Fibroblast of the conjunctiva (primary cell): ENCODE measurements at regions not wholly inside any gene's neighbourhood (a gene's known extent, or its start where the extent isn't known, plus 50 kb on each side); places are given as distances from the start of the nearest gene placed in this dataset.

Source experiments
- DNase-seq: peaks from one replicate; pipeline ENCODE4 v3.0.0-alpha.2; 2010; ENCODE audit warnings: low read depth

- no peak for DNase-seq
Measured at GRCh38 chr2:120898961-120899750, 163.5 kb downstream of the GLI2 start.

DNA sequence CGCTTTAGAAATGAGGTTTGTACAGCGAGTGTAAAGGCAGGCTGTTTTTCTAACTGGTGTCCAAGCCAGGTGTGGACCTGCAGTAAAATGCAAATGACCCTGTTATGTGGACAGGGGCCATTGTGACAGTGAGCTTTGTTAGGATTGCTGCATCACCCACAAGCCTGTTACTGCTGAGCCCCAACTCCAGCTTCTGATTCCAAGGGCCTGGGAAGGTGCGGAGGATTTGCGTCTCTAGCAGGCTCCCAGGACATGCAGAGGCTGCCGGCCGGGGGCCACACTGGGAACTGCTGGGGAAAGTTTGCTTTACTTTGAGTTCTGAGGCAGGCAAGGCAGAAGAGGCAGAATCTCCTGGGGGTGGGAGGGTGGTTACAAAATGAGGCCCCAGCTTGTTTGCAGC is 164.1 kb downstream of the GLI2 start:
- no peak for DNase-seq

GRCh38 chr2:120901201-120901600 is 165.5 kb downstream of the GLI2 start:
- no peak for DNase-seq

- DNase-seq, result no peak
Measured at GRCh38 chr2:120902592-120902991, 166.9 kb downstream of the GLI2 start.

DNA sequence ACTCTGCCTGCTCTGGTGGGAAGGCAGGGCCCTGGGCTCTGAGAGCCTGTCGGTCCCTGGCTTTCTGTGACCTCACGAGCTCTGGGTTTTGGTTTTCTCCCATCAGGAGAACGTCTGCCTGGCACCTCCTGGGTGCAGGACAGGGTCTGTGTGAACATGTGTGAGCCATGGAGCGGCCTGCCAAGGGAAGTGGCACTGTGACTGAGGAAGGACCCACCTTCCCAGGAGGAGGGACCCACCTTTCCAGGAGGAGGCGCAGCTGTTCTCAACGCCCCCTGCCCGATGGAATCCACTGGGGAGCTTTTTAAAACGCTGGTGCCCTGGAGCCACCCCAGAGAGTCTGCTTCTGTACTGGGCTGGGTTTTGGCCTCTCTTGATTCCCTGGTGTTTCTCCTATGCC is 168.7 kb downstream of the GLI2 start:
- no peak for DNase-seq

GRCh38 chr2:120904830-120905234 is 169.2 kb downstream of the GLI2 start:
- DNase-seq, result no peak

DNA sequence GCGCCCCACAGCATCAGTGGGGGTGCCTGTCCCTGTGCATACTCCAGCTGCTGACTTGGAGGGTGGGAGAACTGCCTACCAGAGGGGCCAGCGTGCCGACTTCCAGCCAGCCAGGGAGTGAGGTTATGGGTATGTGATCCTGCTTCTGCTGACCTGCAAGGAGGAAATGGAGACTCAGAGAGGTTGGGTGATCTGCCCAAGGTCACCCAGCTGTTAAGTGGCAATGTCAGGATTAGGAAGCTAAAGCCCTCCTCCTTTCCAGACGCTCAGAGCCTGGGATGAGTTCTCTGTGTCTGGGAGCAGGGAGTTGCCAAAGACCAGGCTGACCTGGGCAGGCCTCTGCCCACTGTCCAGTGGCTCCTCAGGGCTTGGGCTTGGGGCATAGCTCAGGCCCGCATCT is 169.6 kb downstream of the GLI2 start:
- no peak for DNase-seq

DNA sequence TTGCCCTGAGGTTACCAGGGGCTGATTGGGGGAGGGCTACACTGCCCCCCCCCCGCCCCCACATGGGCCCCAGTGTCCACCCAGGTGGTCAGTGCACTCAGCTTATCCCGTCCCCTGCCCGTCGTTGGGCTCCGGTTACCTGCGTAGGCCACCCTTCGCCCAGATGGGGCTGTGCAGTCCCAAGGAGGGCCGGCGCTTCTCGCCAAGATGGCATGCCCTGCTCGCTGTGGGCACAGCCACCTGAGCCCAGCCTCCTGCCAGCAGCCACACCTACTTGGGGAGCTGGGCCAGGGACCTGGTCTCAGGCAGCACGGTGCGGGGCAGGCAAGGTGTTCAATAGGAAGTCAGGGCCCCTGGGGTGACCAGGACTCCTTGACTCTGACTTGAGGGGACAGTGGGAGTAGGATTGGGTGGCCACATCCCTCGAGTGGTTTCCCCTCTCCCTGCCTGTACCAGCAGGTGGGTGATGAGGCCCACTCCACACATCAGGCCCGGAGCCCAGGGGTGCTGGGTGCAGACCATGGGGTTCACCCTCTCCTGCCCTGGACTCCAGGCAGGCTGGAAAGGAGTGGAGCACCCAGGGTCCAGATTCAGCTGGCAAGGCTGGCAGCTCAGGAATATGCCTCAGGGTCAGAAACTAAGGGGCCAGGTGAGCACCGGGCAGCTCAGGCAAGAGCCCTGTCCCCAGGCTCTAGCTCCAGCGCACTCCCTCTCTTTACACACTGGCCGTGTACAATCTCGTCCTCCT is 170.3 kb downstream of the GLI2 start:
- DNase-seq, result no peak

DNA sequence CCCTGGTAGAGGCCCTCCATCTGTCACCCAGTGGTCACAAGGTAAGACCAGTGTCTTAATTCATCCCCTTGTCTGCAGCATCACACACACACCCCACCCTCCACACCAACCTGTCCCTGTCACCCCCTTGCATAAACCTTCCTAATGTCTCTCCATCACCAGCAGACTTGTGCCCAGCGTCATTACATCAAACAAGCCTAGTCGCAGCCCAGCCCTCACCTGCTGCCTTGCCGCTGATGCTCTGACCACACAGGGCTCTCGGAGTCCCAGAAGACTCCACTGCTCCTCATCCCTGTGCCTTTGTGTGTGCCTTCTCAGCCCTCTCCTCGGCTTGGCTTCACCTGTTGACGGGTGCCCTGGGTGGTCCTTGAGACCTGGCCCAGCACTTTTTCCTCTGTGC is 171.2 kb downstream of the GLI2 start:
- no peak for DNase-seq

DNA sequence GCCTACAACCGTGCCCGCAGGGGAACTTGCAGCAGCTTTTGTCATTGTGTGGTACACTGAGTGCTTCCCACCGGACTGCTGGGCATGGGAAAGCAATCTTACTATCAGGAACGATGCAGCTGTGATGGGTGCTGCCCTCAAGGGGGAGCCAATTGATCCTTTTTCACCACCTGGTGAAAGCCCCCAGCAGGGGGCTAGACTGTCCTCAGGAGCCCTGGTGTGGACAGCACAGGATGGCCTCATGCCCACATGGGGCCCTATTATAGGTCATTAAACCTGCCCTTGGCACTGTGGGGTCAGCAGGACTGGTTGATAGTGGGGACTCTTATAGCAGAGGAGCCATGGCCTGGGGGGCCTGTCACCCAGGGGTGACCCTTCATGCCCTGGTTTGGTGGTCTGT is 172.2 kb downstream of the GLI2 start:
- DNase-seq, result no peak

GRCh38 chr2:120908314-120908975 is 172.8 kb downstream of the GLI2 start:
- no peak for DNase-seq

GRCh38 chr2:120909102-120909501 is 173.4 kb downstream of the GLI2 start:
- DNase-seq, result no peak

- DNase-seq, result no peak
Measured at GRCh38 chr2:120910164-120910563, 174.5 kb downstream of the GLI2 start.

- DNase-seq, result no peak
Measured at GRCh38 chr2:120910956-120911951, 175.6 kb downstream of the GLI2 start.

DNA sequence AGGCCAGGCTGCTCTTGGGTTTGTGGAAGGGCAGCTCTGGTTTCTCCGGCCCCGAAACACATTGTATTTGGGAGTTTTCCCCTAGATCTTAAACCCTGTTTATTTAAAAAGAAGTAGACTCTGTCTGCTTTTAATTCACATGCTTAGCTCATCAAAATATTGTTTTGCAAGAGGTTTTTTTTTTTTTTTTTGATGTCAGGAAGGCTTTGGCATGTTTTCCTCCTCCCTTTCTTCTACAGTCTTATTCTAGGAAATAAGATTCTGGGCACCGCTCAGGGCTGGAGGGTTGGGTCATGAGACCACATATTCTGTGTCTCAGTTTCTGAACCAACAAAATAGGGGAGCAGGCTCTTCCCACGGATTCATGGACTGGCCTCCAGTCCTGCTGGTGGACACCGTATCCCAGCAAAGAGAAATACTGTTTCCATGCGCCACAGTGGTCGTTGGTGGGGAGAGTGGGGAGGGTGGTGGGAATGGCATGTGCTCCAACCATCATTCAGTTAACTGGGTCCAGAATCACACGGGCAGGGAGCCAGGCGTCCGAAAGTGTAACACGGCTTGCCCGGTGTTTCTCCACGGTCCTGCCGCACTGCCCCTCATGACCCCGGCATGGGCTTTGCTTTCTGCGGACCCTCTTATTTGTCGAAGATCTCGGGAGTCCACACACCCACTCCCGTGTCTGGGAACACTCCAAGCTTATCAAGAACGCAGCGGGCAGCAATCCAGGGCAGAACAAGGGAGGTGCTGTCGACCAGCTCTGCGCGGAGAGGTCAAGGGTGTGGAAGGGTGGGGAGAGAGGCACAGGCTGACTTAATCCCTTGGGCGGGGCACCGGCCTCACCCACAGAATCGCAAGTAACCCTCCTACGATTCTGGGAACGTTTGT is 176.7 kb downstream of the GLI2 start:
- peak; percentile 82 for DNase-seq

DNA sequence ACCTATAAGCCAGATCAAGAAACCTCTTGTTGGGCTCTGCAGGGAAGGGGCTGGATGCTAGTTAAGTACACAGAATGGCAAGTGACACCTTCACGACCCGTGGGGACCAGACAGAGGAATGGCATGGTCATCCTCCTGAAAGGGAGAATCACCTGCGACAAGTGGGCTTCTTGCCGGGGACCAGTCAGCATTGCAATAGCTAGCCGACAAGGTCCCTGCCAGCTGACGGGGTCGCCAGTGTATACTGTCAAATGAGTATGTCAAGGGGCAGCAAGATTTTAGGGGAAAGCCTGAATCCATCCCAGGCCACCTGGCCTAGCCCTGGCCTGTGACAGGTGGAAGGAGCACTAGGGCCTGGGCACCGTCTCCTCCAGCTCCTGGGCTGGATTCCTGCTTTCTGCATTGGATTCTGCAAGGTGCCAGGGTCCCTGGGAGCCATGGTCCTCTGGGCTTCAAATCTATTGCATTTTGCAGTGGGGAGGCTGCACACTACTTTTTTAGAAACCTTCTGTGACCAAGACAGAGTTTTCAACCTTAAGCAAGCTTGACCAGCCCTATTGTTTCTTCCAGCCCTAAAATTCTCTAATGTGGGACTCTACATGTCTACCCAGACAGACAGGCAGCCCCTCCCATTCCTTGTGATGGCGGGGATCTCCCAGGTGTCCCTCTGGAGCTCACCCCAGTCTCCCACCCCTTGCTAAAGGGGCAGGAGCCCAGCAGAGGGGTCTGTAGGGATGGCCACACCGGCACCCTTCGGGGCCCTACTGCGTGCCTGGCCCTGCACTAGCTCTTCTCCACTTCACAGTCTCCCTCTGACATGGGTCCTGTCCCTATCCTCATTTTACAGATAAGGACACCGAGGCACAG is 178.5 kb downstream of the GLI2 start:
- no peak for DNase-seq

- peak; percentile 75 for DNase-seq
Measured at GRCh38 chr2:120914839-120915521, 179.3 kb downstream of the GLI2 start.

DNA sequence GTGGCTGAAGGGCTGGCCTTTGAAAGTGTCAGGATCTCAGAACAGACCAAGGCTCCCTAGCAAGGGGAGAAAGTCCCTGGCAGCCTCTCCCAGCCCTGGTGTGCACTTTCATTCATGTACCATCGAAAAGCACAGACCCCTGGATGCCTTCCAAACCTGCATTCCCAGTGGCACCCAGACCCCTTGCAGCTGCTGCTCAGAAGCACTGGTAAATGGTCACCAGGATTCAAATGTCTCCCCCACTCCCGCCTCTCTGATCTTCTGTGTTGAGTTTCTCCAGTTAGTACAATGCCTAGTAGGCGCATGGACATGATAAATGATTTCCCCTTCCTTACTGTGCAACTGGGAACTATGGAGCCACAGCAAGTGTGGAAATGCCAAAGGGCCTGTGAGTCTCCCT is 180.0 kb downstream of the GLI2 start:
- no peak for DNase-seq

DNA sequence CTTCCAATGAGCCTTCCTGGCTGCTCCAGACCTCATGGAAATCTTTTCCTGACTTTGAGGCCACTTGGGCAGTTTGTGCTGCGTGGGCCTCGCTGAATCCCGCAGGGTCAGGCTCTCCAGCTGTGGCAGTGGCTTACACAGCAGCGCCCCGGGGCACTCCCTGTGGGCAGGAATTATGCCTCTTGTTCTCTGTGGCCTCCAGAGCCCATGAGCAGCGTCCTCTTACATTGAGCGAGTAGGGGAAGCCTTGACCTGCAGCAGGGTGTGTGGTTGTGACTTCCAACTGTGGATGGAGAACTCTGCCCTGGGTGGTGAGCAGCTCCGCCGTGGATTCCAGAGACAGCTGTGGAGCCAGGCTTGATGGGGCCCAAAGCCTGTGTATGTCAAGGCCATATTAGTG is 180.8 kb downstream of the GLI2 start:
- DNase-seq, result no peak
